Transverse colon (tissue), 4 donors: ENCODE measurements at regions not wholly inside any gene's neighbourhood (a gene's known extent, or its start where the extent isn't known, plus 50 kb on each side); places are given as distances from the start of the nearest gene placed in this dataset.

Source experiments
- POLR2A ChIP-seq: fragments of 450-650 bp; IDR thresholded peaks from one replicate; pipeline ENCODE4 v1.6.1; 2016; ENCODE audit warnings: antibody characterized with exemption, mild to moderate bottlenecking, moderate library complexity
- POLR2AphosphoS5 ChIP-seq, 3 donors: sonication (generic); formaldehyde crosslinking; IDR thresholded peaks; one replicate each; pipeline ENCODE4 v1.6.1; 2016; ENCODE audit warnings: antibody characterized with exemption in 3 of 3
- TF ChIP-seq, protein P1 (sequence below), 5 experiments: fragments of 200-600 bp in 3 of 5; fragments of 450-650 bp in 2 of 5; sonication (generic) in 3 of 5; IDR thresholded peaks; 1 replicate in 2 of 5; 2 replicates in 3 of 5; pipeline ENCODE4 v1.5.1; 2016 to 2017; ENCODE audit warnings: antibody characterized with exemption in 5 of 5, inconsistent platforms in 3 of 5, mild to moderate bottlenecking in 2 of 5, moderate library complexity in 1 of 5

DNA sequence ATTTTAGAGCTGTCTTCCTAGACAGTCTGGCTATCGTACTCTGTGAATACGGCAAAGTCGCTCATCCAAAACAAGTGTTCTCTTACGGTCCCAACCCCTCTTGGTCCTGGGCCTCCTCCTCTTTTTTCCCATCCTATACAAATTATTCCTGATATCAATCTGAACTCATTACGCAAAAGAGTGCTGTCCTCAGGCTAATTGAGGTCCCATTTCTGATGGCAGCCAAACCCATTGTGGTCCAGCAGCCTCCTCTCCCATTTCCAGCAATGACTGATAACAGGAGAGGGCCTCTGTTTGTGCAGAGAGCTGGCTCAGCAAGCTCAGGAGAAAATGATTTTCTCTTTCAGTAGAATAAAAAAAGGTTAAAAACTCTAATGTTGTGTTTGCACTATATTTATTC lies 203.4 kb upstream of the GHITM start:
- TF ChIP-seq, protein P1, sequence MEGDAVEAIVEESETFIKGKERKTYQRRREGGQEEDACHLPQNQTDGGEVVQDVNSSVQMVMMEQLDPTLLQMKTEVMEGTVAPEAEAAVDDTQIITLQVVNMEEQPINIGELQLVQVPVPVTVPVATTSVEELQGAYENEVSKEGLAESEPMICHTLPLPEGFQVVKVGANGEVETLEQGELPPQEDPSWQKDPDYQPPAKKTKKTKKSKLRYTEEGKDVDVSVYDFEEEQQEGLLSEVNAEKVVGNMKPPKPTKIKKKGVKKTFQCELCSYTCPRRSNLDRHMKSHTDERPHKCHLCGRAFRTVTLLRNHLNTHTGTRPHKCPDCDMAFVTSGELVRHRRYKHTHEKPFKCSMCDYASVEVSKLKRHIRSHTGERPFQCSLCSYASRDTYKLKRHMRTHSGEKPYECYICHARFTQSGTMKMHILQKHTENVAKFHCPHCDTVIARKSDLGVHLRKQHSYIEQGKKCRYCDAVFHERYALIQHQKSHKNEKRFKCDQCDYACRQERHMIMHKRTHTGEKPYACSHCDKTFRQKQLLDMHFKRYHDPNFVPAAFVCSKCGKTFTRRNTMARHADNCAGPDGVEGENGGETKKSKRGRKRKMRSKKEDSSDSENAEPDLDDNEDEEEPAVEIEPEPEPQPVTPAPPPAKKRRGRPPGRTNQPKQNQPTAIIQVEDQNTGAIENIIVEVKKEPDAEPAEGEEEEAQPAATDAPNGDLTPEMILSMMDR (IDR thresholded peaks at IDR 0.05) = no peak
- no peak for TF ChIP-seq POLR2A
- no peak for TF ChIP-seq POLR2AphosphoS5 (IDR thresholded peaks at IDR 0.05)
